ENCODE measurements at regions not wholly inside any gene's neighbourhood (a gene's known extent, or its start where the extent isn't known, plus 50 kb on each side); places are given as distances from the start of the nearest gene placed in this dataset.

DNA sequence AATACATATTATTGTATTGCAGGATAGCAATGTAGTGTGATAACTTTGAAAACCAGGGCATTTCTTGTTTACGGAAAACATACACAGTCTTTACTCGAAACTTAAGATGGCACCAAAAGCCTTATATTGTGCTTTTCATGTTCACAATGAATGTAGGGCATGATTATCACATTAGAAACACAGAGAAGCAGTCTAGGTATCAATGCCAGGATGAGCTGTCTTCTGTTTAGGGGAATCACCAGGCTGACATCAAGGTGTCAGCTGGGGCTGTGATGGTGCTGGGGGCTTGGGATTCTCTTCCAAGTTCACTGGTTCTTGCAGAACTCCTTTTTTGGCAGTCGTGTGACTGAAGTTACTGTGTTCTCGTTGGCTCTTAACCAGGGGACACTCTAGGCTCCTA lies 1067.3 kb downstream of the FLRT2 start:
- H3F3A ChIP-seq (ENCODE audit: insufficient read depth, low read length, poor library complexity, severe bottlenecking) = no peaks in the 10 kb centered on the region
- H3K9me3 ChIP-seq (ENCODE audit: low read length) = no peaks in the 10 kb centered on the region
- no peaks in the 10 kb centered on the region for H4K20me1 ChIP-seq (ENCODE audit: insufficient read depth)
- no peaks in the 10 kb centered on the region for H3K27me3 ChIP-seq (ENCODE audit: insufficient read depth, low read depth, low read length)
- no peak overlapping the region for H2AFZ ChIP-seq (ENCODE audit: low read depth, low read length)
- TF ChIP-seq, protein P1, sequence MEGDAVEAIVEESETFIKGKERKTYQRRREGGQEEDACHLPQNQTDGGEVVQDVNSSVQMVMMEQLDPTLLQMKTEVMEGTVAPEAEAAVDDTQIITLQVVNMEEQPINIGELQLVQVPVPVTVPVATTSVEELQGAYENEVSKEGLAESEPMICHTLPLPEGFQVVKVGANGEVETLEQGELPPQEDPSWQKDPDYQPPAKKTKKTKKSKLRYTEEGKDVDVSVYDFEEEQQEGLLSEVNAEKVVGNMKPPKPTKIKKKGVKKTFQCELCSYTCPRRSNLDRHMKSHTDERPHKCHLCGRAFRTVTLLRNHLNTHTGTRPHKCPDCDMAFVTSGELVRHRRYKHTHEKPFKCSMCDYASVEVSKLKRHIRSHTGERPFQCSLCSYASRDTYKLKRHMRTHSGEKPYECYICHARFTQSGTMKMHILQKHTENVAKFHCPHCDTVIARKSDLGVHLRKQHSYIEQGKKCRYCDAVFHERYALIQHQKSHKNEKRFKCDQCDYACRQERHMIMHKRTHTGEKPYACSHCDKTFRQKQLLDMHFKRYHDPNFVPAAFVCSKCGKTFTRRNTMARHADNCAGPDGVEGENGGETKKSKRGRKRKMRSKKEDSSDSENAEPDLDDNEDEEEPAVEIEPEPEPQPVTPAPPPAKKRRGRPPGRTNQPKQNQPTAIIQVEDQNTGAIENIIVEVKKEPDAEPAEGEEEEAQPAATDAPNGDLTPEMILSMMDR (IDR thresholded peaks at IDR 0.05; ENCODE audit: poor library complexity, severe bottlenecking) = no peak
- TF ChIP-seq MXI1 (conservative IDR thresholded peaks at IDR 0.05; ENCODE audit: poor library complexity, severe bottlenecking) = no peak
- no peak for TF ChIP-seq SMC3 (conservative IDR thresholded peaks at IDR 0.05; ENCODE audit: poor library complexity)
- TF ChIP-seq, protein P2, sequence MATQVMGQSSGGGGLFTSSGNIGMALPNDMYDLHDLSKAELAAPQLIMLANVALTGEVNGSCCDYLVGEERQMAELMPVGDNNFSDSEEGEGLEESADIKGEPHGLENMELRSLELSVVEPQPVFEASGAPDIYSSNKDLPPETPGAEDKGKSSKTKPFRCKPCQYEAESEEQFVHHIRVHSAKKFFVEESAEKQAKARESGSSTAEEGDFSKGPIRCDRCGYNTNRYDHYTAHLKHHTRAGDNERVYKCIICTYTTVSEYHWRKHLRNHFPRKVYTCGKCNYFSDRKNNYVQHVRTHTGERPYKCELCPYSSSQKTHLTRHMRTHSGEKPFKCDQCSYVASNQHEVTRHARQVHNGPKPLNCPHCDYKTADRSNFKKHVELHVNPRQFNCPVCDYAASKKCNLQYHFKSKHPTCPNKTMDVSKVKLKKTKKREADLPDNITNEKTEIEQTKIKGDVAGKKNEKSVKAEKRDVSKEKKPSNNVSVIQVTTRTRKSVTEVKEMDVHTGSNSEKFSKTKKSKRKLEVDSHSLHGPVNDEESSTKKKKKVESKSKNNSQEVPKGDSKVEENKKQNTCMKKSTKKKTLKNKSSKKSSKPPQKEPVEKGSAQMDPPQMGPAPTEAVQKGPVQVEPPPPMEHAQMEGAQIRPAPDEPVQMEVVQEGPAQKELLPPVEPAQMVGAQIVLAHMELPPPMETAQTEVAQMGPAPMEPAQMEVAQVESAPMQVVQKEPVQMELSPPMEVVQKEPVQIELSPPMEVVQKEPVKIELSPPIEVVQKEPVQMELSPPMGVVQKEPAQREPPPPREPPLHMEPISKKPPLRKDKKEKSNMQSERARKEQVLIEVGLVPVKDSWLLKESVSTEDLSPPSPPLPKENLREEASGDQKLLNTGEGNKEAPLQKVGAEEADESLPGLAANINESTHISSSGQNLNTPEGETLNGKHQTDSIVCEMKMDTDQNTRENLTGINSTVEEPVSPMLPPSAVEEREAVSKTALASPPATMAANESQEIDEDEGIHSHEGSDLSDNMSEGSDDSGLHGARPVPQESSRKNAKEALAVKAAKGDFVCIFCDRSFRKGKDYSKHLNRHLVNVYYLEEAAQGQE (IDR thresholded peaks at IDR 0.05; ENCODE audit: borderline replicate concordance) = no peak
- no peak for TF ChIP-seq EP300 (conservative IDR thresholded peaks at IDR 0.05; ENCODE audit: poor library complexity, severe bottlenecking)
- no peak for TF ChIP-seq POLR2AphosphoS5 (IDR thresholded peaks at IDR 0.05)
- no peak for TF ChIP-seq TAF1 (IDR thresholded peaks at IDR 0.05; ENCODE audit: low read depth)
- TF ChIP-seq EZH2 (IDR thresholded peaks at IDR 0.05; ENCODE audit: borderline replicate concordance, insufficient read depth, low read length, poor library complexity, severe bottlenecking) = no peak
- no peak overlapping the region for H3K27ac ChIP-seq (ENCODE audit: low read length)
- no peak overlapping the region for H3K4me2 ChIP-seq (ENCODE audit: low read length)
- H3K4me3 ChIP-seq (ENCODE audit: low read length) = no peak overlapping the region
- H3K9ac ChIP-seq (ENCODE audit: low read length) = no peak overlapping the region
- H3K79me2 ChIP-seq (replicated peaks; ENCODE audit: insufficient read depth, low read length) = no peaks in the 10 kb centered on the region
- H3K9me2 ChIP-seq (ENCODE audit: insufficient read depth, low read length) = no peaks in the 10 kb centered on the region
- no peaks in the 10 kb centered on the region for H3K36me3 ChIP-seq (ENCODE audit: insufficient read depth, low read length)

DNA sequence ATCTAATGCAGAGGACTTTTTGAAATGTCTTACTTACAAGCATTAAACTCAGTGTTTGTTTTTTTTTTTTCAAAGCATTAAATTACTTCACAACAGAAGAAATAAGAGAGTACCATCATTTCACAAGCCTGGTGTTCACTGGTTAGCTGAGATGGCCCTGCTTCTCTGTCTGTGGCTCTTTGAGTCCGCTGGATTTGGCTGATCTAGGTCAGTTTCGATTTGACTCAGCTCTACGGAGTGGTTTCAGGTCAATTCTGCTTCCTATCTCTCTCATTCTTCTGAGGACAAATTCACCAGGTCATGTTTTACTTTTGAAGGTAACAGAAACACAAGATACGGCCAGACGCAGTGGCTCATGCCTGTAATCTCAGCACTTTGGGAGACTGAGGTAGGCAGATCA lies 1066.1 kb downstream of the FLRT2 start:
- Histone ChIP-seq H3K27ac (ENCODE audit: low read length) (no peak overlapping the region), H3K79me2 (replicated peaks; ENCODE audit: insufficient read depth, low read length) (no peaks in the 10 kb centered on the region), H4K20me1 (ENCODE audit: insufficient read depth) (no peaks in the 10 kb centered on the region), H3K4me3 (ENCODE audit: low read length) (no peak overlapping the region), H2AFZ (ENCODE audit: low read depth, low read length) (no peak overlapping the region), H3K4me2 (ENCODE audit: low read length) (no peak overlapping the region), H3K9me3 (ENCODE audit: low read length) (no peaks in the 10 kb centered on the region), H3K9me2 (ENCODE audit: insufficient read depth, low read length) (no peaks in the 10 kb centered on the region), H3F3A (ENCODE audit: insufficient read depth, low read length, poor library complexity, severe bottlenecking) (no peaks in the 10 kb centered on the region), H3K27me3 (ENCODE audit: insufficient read depth, low read depth, low read length) (no peaks in the 10 kb centered on the region), H3K36me3 (ENCODE audit: insufficient read depth, low read length) (no peaks in the 10 kb centered on the region), H3K9ac (ENCODE audit: low read length) (no peak overlapping the region)
- no peak for TF ChIP-seq MXI1 (conservative IDR thresholded peaks at IDR 0.05; ENCODE audit: poor library complexity, severe bottlenecking)
- TF ChIP-seq, protein P1 (IDR thresholded peaks at IDR 0.05; ENCODE audit: poor library complexity, severe bottlenecking) = no peak
- no peak for TF ChIP-seq EP300 (conservative IDR thresholded peaks at IDR 0.05; ENCODE audit: poor library complexity, severe bottlenecking)
- TF ChIP-seq, protein P2 (IDR thresholded peaks at IDR 0.05; ENCODE audit: borderline replicate concordance) = no peak
- no peak for TF ChIP-seq SMC3 (conservative IDR thresholded peaks at IDR 0.05; ENCODE audit: poor library complexity)
- no peak for TF ChIP-seq EZH2 (IDR thresholded peaks at IDR 0.05; ENCODE audit: borderline replicate concordance, insufficient read depth, low read length, poor library complexity, severe bottlenecking)
